HG02678 (cell line): ENCODE measurements at regions not wholly inside any gene's neighbourhood (a gene's known extent, or its start where the extent isn't known, plus 50 kb on each side); places are given as distances from the start of the nearest gene placed in this dataset.
"Not testable (repeated sequence)": the region's sequence is repeated elsewhere in the genome, so short reads cannot be mapped to it uniquely, and the experiment has no call there.

ENCODE experiments used
- ATAC-seq: cut with Tn5 transposase; IDR thresholded peaks from one replicate; pipeline ENCODE4 v1.9.1; 2021; ENCODE audit warnings: mild to moderate bottlenecking, moderate library complexity; ENCODE audit not compliant: unreplicated experiment

DNA sequence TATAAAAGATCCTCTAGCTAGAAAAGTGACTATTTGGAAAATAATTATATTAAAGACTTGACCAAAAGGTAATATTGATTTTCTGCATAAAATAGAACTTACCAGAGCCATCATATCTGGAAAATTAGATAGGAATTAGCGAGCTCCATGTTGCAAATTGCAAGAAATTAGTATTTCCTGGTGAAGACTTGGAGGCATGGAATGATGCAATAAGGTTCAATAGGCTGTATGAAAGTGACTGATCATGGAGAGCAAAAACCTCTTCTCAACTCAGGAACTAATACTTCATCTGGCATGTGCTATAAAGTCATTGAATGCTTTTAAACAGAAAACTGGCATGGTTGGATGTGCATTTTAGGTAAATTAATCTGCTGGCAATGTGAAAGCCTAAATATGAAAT lies 66.3 kb upstream of the UFM1 start:
- ATAC-seq = no peak

DNA sequence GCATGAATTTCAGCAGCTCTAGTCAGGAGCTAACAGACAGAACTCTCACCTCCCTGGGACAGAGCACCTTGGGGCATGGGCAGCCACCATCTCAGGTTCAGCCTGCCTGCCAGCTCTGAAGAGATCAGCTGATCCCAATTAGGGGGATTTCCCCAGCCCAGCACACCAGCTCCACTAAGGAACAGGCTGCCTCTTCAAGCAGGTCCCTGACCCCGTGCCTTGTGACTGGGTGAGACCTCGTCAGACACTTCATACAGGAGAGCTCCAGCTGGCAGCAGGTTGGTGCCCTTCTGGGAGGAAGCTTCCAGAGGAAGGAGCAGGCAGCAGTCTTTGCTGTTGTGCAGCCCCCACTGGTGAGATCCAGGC lies 84.5 kb upstream of the UFM1 start:
- no peak for ATAC-seq

DNA sequence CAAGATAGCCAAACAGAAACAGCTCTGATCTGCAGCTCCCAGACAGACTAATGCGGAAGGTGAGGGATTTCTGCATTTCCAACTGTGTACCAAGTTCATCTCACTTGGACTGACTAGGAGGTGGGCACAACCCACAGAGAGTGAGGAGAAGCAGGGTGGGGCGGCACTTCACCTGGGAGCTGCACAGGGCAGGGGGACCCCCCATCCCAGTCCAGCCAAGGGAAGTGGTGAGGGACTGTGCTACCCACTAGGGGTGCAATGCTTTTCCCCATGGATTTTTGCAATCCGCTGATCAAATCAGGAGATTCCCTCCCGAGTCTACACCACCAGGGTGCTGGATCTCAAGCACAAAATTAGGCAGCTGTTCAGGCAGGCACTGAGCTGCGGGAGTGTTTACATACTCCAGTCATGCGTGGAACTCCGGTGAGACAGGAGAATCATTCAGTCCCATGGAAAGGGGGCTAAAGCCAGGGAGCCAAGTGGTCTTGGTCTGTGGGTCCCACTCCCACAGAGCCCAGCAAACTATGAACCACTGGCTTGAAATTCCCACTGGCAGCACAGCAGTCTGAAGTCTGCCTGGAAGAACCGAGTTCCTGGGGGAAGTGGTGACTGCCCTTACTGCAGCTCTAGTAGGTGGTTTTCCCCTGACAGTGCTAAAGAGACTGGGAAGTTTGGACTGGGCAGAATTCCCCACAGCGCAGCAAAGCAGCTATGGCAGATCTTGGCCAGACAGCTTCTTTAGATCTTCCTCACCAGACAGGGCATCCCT lies 85.1 kb upstream of the UFM1 start:
- no peak for ATAC-seq

DNA sequence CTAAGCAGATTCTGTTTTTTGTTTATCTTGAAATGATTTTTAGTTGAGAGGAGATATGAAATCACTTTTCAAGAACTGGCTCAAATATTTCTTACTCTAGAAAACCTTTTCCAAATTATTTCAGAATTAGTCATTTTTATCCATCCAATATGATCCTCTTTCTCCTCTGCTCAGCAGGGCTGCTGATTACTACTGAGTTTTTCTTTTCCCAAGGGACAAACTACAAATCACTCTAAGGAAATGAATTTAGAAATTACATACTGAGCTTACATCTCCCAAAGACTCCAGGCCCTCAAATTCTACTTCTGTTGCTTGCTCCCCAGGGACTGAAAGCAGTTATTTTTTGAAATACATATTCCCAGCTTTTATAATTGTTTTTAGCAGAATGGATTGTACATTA lies 87.4 kb upstream of the UFM1 start:
- no peak for ATAC-seq

DNA sequence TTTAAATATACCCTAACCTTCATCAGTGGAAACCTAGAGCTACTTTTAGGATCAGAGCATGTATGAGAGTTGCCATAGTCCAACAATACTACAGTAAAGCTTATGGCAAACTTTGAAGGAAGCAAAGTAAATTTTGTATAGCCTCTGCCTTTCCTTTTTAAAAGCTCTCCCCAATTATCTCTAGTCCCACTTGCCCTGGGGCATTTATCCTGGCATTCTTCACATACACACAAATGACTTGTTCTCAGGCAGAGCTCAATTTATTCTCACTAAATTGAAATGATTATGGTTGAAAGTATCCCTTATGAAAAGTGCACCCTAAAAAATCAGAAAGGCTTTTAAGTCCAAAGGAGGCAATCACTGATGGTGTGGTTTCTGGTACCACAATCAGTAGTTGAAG lies 94.1 kb upstream of the UFM1 start:
- ATAC-seq = no peak

DNA sequence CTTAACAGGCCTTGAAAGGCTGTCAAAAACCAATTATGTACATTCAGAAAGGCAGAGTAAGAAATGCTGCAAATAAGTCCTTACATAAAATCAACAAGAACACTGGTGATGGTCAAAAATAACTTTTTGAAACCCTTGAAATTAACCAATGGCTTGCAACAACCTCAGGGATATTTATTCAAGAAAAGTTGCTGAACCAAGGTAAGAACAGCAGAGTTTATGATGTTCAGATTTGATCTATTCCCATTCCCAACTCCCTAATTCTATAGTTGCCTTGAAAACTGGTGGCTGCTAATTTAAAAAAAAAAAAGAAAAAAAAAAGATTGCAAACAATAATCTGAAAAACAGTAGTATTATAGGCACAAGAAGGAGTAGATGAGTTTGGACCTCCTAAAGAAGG lies 109.8 kb upstream of the UFM1 start:
- ATAC-seq = no peak

DNA sequence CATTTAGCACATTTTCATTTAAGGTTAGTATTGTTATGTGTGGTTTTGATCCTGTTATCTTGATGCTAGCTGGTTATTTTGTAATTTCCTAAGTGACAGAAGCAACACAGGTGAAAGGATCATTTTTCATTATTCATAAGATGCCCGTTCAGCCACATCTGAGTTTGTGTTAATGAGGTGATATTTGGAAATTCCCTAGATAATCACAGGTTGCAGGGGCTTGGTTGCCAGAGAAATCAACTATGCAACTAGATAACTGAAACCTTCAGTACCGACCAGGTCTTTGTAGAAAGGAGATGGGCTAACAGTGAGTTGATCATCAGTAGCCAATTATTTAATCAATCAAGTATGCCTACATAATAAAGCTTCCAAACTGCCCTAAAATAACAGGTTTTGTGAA lies 121.3 kb upstream of the UFM1 start:
- ATAC-seq = no peak

DNA sequence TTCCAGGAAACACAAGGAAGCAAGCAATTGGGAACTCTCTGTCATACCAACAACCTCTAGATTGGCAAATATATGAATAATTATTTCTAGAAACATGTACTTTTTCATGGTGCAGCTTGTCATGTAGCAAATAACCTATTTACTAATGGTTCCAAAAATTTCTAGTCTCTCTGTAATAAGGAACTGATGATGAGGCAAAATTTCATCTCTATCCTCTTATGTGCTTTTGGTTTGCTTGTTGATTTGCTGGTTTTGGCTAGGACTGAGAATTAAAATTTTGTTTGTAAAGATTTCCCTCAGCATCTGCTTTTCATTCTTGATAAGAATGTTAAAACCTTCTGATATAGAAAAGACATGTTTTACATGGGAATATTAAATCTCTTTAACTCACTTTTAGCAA lies 123.2 kb upstream of the UFM1 start:
- ATAC-seq = no peak

DNA sequence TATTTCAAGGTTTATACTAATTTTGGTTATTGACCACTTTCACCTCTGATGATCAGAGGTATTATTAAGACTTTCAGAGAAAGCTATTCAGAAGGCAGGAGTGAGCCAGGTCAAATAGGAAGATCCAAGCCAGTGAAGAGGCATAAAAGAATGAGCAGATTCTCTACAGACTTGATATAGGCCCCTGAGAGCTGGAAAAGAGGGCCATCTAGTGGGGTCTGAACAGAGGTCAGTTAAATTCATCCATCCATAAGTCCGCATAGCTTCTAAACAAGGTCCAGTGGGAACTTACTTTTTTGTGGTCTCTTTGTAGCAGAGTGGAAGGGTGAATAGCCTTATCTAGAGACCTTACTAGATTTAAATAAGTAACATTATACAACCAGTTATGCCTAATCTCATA lies 126.6 kb upstream of the UFM1 start:
- ATAC-seq = no peak

DNA sequence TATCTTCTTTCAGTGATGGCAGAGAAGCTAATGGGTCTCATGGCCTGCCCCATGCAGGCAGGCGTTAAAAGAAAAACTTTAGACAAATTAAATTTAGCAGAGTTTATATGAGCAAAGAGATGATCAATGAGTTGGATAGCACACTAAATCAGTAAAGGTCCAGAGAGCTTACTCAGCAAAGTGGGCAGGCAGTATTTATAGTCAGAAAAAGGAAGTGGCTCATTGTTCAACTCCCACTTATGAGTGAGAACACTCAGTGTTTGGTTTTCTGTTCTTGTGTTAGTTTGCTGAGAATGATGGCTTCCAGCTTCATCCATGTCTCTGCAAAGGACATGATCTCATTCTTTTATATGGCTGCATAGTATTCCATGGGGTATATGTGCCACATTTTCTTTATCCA lies 128.5 kb upstream of the UFM1 start:
- ATAC-seq = not testable (repeated sequence)

DNA sequence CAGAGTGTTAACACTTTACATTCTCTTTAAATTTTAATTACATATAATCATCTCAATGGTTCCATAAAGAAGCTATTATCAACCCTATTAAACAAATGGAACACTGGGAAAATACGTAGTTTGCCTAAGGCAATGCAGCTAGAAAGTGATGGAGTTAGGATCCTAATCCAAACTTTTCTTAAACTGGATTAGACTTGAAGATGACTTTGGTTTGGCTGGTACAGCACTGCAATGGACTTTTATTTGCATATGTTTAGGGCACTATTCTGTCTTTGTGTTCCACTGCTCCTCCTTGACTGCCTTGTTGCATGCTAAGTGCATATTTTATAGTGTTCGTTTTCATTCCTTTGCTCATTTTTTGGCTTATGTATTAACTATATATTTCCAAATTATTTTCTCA lies 133.5 kb upstream of the UFM1 start:
- no peak for ATAC-seq

DNA sequence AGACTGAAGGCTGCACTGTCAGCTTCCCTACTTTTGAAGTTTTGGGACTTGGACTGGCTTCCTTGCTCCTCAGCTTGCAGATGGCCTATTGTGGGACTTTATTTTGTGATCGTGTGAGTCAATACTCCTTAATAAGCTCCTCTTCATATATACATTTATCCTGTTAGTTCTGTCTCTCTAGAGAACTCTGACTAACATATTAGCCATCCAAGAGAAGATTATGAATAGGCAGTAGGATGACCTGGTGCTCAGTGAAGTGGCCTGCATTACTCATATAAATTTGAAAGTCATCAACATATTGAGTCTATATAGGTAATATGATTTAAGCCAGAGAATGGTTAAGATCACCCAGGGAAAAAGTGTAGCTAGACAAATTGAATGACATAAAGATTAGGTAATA lies 136.3 kb upstream of the UFM1 start:
- no peak for ATAC-seq

DNA sequence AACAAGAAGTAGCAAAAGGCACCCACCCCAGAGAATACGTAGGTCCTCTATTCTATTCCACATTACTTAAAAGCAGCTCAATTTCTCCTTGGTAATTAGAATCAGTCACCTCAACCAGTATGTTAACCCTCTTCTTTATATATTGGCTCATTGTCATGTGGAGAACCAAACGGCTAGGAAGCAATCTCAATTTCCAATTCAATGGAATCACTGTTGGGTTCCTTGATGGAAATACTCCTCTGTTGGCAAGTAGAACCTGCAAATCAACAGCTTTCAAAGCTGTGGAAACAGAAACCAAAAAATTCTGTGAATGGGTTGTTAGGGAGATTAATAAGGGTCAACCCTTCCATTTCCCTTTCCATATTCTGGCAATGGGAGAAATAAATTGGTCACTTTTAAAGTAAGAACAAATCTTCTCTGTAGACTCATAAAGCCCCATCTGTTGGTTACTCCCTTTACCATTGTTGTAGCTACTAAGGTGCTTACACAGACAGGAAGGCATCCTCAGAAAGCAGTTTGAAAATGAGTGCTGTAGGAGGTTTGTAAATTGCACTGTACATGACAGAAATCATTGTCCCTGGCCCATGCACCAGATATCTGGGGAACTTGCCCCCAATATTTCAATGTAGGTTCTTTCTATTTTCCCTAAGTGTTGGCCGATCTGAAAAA lies 138.6 kb upstream of the UFM1 start:
- no peak for ATAC-seq

DNA sequence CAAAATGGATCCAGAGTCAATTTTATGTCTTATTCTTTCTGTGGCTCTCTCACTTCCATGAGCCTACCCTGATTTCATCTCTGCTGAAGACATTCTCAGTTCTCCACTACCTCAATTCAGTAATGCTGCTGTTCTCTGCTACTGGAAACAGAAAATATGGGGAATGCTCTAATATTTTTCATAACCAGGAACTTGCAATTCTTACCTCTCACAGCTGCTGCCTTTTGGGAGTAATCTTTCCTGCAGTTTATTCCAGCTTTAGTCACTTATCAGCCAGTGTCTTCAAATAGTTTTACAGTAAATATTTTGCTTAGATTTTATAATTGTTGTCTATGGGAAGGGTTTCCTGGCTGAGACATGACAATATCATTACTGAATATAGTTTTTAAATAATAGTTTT lies 145.1 kb upstream of the UFM1 start:
- ATAC-seq = no peak

DNA sequence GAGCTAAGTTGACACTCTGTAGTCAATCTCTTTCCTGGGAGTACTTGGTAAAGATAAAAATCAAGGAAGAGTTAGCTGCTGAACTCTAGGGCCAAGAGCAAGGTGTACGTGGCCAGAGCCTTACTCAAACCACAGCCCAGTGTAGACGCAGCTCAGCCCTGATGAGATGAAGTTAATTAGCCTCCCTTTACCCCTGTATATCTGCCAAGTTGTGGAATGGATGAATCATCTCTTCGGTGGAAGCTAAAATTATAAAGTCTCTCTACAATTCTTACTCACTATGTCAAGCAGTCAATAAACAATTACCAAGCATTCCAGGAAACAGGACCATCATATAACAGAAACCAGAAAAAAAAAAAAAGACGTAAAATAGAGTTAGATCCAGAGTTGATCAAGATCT lies 146.9 kb upstream of the UFM1 start:
- no peak for ATAC-seq

DNA sequence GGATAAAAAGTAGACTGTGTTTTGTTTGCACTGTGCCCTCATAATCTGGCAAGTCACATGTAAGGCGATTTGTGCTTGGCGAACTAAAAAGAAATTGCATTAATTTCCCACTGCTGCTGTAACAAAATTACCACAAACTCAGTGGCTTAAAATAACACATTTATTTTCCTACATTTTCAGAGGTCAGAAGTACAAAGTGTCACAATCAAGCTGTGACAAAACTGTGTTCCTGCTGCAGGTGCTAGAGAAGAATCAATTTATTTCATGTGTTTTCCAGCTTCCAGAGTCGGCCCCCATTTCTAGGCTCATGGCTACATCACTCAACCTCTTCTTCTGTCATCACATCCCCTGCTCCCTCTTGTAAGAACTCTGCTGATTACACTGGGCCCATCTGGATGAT lies 158.6 kb upstream of the UFM1 start:
- no peak for ATAC-seq

DNA sequence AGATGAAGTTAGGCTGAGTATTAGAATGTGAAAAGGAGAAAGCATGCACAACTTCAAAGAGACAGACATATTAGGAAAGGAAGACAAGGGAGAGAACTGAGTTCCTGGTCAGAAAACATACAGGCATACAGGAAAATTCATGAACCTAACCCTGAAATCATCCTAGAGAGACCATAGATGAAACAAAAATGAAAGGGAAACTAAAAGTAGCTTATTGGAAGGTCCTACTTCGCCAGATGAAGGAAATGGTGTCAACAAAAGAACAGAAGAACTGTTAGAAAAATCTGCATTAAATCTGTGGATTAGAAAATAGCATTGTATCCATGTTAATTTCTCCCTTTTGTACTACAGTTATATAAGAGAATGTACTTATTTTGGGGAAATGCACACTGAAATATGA lies 169.0 kb upstream of the UFM1 start:
- ATAC-seq = peak; percentile 72

DNA sequence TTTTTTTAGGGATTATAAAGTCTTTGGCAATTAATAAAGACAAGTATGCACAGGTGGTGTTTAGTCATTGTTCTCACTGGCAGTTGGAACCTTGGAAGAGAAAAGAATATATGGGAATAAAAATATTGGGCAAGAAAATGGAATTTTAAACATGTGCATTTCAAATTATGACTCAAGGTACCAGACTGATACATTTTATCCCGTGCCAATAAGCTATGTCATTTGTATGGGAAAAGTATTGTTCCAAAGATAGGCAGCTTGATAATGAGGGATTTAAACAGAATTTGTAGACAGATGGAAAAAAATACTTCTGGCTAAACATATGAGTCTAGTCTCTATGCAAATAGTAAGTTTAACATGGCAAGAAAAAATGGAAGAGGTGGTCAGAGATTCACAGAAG lies 169.5 kb upstream of the UFM1 start:
- peak; percentile 7 for ATAC-seq

DNA sequence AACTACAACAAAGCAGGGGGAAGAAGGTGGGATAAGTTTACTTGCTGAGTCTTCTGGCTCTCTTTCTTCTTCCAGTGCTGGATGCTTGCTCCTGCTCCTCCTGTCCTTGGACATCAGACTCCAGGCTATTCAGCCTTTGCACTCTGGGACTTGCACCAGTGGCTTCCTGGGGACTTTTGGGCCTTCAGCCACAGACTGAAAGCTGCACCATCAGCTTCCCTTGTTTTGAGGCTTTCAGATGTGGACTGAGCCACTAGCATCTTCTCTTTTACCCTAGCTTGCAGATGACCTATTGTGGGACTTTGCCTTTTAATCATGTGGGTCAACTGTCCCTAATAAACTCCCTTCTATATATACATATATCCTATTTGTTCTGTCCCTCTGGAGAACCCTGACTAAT lies 173.0 kb upstream of the UFM1 start:
- no peak for ATAC-seq

DNA sequence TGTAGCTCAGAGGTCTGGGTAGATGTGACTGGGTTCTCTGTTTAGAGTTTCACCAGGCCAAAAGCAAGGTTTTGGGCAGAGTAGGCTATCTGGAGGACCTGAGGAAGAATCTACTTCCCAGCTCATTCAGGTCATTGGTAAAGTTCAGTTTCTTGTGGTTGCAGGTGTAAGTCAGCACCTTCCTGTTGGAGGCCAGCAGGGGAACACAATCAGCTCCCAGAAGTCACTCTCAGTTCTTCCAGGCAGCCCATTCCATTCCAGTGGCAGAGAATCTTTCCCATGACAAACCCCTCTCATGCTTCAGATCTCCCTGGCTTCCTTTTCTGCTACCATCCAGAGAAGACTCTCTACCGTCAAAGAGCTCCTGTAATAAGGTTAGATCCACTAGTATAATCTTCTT lies 176.2 kb upstream of the UFM1 start:
- ATAC-seq = no peak

DNA sequence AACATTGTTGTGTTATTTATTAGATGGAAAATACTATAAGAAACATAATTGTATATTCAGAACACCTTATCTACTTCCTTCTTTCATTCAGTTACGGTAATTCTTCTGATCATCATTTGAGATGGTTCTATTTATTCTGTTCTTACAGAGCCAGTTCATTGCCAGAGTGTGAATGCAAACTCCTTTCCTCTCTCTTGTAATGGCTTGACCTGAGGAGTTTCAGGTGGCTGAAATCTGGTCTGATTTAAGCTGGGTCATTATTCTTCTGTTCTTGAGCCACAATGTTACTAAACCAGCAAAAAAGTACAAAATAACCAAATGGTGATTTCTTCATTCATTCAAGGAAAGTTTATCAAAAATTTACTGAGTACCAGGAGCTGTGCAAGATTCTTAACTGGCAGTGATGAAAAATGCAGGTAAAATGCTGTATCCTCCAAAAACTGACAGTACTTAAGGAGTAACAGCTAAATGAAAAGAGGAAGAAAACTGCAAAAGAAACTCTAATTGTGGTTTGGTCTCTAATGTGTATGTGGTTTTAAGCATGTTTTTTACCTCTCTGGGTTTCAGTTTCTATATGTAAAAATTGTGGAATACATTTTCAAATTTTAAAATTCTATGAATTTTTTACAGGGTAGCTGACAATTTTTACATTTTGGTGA lies 182.4 kb upstream of the UFM1 start:
- ATAC-seq = peak; percentile 97

DNA sequence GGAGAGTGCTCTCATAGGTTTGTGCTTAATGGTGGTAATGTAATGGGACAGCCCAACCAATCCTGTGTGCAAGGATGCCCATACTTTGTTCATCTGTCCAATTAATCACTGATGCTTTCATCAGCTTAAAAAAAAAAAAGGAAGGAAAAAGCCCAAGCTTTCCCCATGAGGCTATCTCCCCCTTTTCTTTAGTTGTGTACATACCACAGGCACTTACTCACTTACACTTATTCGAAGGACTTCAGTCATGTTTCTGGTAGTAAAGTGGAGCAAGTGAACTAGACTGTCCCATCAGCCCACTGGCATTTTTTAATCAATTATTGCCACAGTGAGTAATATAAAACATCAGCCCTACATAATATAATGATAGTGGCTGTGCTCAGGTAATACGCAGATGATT lies 183.5 kb upstream of the UFM1 start:
- ATAC-seq = no peak
